Stimulated activated CD4-positive, alpha-beta T cell treated with anti-CD3 and anti-CD28 coated beads, Interleukin-1b, Interleukin-23, amount 100 ng/mL, for 4 hours (primary cell): ENCODE measurements at regions not wholly inside any gene's neighbourhood (a gene's known extent, or its start where the extent isn't known, plus 50 kb on each side); places are given as distances from the start of the nearest gene placed in this dataset.

Experiments used
- DNase-seq, 2 donors: peaks; one replicate each; pipeline ENCODE4 v3.0.0-alpha.2; 2020; ENCODE audit warnings: low read depth in 2 of 2

DNA sequence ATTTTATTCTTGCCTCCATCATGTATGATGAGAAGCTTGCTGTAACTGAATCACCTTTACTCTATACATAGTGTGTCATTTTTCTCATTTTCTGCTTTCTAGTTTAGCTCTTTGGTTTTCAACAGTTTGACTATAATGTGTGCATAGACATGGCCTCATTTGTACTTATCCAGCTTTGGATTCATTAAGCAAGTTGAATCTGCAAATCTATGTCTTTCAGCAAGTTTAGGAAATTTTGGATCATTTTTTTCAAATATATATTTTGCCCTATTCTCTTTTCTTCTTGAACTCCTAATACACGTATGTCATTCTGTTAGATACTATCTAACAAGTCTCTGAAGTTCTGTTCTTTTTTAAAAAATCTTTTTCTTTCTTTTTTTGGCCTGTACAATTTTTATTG, 57.8 kb downstream of the PRLHR start:
- DNase-seq = no peak

DNA sequence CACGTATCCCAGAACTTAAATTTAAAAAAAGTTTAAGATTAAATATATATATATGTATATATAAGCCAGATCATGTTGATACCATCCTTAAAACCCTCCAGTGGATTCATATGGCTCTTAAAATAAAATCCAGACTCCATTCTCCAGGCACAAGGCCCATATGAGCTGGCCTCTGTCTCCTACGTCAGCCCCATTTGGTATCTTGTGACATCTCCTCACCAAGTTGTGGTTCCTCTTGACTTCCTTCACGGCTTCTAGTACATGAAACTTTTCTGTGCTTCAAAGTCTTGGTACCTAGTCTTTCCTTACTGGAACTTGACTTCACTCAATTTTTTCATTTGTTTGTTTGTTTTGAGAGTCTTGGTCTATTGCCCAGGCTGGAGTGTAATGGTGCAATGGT, 61.3 kb downstream of the PRLHR start:
- DNase-seq = no peak

DNA sequence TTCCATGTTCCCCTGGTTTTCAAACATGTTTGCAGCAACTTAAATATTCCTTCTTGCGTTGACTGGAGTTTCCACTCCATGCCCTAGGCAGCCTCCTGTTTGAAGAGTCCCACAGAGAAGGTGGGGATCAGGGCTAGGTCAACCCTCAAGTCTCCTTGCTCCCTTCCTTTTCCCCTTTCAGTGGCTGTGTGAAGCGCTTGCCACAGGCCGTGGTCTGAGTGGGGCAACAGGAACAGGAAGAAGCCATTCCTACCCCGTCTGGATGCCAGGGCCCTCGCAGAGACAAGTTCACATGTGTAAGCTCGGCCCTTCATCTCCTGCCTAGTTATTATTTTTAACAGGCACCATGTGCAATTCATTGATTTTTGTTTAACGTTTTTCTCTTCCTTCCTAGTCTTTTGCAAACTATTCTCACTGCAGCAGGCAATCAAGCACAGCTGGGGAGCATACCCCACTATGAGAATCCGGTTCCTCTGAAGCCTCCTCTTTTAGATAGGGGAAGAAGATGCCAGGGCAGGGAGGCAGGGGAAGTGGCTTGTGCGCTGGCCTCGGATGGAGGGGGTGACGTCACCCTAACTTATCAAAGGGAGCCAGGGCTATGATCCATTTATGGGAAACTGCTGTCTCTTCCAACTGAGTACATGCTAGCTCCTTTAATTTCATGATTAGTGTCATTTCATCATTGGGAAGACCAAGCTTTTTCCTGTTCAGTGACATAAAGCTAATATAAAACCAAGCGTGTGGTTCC, 64.2 kb downstream of the PRLHR start:
- no peak for DNase-seq

DNA sequence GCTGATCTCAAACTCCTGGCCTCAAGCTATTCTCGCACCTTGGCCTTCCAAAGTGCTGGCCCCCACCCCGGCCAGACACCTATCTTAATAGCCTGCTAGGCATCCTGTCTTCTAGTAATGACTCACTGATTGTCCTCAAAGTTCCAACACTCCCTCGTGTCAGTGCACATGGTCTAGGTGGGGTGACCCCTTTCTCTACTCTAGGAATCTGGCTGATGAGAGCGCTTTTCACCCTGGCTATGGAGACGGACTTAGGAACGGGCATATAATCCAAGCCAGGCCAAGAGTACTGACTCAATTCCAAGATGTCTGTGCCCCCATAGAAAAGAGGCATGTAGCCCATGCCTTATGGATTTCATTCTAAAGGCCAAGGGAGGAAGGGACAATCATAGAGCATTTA, 67.0 kb downstream of the PRLHR start:
- DNase-seq = no peak

DNA sequence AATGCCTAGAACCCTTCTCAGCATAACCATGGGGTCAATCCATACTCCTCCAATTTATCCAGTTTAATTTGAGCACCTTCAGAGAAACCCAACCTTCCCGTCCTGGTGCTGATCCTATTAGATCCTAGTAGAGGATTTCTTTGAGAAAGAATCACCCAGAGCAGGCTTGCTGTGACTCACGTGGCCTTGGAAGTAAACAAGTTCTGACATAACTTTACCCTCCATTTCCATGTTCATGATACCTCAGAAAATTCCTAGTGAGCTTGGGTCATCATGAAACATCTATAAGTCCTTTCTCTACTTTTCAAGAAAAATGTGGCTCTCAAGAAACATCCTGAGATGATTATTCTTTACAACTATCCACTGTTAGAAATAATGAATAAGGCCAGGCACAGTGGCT, 71.7 kb downstream of the PRLHR start:
- DNase-seq = no peak

DNA sequence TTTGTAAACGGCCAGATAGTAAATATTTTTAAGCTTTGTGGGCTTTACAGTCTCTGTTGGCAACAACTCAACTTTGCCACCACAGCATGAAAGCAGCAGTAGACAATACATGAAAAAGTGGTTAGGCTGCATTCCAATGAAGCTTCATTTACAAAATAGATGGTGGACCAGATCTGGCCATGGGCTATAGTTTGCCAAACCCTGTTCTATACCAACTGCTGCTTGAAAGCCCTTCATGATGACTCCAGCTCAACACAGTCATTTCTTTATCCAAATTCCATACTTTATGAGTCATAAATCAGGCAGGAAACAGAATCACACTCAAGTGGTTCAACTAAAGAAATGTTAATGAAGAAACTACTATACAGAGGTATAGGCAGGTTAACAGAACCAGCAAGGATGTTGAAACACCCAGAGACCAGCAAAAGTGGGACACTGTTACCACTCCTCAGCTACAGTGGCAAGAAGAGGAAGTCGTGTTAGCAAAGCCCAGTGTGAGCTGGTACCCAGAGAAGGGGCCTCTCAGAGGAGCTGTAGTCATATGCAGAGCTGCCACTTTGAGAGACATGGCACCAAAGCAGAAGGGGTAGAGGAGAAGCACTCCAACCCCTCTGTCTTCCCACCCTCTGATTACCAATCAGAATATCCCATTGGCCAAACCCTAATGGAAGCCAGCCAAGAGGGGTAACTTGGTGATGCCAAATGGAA, 72.5 kb downstream of the PRLHR start:
- no peak for DNase-seq

DNA sequence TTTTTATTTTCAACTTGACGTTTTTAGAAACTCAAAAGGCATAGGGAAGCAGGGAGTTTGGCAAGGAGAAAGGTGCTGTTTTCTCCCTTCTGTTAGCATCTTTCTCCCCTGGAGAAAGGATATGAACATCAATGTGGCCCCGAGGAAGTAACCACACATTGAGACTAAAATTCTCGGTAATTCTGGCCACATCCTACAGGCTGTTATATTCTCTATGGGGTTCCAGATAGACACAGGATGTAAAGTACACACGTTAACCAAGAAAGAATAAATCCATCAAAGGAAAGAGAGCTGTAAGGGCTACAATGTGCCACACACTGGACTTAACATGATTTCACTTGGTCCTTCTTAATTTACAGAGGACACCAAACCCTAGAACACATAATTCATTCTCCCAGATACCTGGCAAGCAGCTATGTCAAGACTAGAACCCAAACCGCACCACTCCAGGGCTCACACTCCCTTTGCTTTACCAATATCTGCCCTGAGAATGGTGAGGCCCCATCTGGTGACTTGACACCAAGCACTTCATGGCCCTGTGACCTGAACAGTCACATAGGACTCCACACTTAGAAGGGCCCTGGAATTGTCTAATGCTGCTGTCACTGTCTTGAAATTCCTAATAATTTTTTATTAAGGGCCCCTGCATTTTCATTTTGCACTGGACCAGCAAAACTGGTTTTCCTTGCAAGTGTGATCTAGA, 73.9 kb downstream of the PRLHR start:
- DNase-seq = no peak

DNA sequence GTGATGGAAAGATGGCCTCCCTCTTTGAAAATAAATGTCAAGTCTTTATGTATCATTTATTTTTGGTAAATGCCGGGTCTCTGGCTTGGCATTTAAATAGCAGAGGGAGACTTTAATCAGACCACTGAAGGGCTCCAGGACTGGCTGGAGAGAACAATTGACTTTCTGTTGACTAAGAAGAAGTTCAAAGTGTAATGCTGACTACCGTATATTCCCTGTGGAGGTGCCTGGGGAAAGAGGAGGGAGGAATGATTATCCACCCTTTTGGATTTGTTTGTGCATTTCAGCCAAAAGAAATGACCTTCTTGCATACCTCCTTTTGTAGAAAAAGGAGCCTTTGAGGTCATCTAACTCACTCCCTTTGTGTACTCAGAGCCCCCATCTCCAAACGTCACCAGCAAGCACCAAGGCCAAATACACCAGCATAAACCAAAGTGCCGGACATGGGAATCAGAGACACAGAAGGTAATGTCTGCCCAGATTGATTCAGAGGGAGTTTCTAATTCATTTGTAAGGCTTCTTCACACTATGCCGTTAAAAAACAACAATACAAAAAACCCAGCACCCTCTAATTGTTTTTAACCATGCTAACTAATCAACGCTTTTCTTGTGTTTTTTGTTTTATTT, 75.2 kb downstream of the PRLHR start:
- no peak for DNase-seq

DNA sequence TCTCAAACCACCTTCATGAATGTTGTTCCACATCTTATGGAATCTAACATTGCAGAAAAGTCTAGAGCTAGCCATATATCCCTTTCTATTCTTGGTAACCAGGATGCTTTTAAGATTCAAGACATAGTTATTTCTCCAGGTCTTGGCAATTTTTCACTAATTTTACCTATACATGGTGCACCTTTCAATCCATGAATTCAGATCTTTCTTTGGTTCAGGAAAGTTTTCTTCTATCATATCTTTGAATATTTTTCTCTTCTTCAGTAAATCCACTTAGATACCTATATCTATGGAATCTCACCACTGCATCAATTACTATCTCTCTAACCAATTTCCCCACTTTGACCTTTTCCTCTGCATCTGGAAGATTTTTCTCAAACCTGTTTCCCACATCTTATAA, 77.4 kb downstream of the PRLHR start:
- no peak for DNase-seq

DNA sequence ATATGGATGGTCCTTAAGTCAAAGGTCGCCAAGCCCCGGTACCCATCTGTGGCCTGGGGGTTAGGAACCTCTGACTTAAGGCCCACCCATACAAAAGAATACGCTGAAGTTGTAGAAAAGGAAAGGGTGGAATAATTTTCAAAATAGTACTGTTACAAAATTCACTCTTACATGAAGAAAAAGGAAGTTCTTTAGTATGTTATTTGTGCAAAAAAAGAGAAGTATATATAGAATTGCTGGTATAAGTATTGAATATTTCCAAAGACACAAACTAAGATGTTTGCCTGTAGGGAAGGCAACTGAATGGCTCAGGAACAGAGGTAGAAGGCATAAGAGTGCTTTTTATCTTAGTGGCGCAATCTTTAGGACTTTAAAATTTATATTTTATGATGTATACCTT, 78.7 kb downstream of the PRLHR start:
- no peak for DNase-seq

DNA sequence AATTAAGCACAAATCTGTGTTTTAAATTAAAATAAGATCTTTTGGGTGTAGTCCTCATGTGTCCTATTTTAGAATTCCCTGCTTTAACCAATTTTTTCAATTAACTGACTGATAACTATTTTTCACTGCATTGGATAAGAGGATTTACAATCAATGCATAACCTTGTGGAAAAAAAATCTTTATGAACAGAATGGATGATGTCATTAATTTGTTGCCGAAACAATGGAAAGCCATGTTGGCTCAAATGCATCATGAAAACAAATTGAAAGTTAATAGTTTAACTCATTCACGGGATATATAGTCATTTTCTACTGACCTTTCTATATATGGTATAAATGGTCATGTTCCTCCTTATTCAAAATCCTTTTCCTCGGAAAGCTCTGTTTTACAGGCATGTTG, 82.3 kb downstream of the PRLHR start:
- DNase-seq = no peak

DNA sequence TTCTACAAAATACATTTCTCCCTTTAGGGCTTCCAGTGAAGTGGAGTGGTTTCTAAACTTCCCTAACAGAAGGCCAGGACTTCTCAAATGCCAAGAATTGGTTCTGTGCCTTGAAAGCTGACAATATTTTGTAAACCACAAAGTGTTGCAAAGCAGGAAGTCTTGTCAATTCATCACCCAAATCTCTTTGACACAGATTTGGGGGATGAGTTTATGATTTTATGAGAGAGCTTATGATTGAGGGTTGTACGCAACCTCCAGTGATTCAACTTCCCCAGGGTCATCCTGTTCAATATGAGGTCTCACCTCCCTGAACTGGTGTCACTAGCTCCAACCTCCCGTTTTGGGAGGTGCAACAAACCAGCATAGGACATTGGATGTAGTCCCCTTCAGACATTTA, 83.7 kb downstream of the PRLHR start:
- no peak for DNase-seq

DNA sequence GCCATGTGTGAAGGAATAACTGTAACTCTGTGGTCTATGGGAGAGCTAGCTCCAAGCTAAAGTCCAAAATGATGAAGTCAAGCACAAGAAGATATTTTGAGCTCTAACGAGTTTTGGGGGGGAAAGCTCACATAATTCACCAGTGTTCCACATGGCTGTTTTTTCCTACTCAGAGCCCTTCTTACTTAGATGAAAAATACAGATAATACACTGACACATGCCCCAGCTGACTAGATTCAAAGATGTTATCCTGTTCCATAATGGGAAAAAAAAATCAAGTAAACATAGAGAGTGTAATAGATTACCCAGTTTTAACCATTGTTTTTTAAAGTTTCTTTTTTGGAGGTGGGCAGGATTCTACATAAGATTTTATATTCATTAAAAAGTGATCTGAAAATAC, 86.6 kb downstream of the PRLHR start:
- no peak for DNase-seq

DNA sequence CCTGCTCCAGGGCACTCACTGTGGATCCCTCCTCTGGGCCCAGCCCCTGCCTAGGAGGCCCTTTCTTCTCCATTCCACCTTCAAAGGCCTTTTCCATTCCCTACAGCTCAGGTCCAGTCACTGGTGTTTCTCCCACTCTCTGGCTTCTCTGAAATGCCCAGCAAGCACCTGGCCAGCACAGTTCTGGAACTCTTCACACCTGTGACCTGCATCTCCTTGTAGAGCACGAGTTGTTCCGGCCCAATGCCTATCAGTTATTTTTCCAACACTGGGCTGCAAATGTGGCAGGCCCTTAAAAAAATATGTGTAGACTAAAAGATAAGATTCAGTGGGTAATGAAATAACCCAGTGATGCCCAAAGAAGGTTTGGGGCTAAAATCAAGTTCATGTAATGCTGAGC, 87.1 kb downstream of the PRLHR start:
- DNase-seq = no peak

DNA sequence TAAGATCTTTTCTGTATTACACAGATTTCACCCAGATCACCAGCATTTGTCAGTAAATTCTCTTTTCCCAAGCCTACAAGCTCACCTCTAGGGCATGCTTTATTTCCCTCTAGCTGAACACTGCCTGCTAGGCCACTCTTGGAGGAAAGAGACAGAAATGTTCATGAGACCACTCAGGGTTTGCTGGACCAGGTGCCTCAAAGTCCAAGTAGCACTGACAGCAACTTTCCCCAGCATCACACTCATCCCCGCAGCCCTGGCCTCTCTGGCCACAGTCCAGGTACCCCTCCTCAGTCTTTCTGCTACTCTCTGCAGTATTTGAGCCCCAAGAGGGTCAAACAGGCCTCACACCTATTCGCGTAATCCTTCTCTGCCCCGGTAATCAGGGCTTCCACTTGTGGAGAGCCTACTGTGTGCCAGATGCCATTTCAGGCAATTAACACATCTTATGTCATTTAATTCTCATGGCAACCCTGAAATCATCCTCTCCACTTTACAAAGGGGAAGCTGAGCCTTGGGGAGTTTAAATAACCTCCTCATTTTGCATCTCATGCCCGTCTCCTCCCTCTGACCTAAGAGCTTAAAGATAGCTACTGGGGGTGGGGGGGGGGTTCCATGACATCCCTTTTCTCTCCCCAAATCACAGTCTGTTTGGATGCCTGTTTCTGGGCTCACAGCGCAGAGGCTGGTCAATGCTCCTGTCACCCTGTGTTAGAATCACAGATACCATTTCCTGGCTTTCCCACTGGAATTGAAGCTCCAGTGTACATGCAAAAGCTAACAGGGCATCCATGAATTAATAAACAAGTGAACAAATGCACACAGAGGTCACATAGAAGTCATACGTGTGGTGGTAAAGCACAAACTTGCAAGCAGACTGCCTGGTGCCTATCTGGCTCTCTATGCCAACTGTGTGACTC, 88.5 kb downstream of the PRLHR start:
- DNase-seq = no peak

DNA sequence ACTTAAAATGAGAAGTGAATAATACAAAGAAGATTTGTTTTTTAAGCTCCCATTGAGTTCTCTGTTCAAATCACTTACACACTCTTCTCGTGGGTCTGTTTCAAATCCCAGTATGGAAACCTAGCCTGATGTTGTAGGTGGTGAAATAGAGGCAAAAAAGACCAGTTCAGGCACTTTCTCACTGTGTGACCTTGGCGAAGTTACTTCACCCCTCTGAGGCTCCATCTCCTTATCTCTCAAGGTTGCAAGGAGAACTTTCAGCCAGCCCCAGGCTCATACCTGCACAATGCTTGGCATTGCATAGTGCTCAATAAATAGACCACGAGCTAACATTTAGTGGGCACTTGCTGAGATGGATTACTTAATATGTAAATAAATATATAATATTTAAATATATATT, 90.1 kb downstream of the PRLHR start:
- DNase-seq = no peak

DNA sequence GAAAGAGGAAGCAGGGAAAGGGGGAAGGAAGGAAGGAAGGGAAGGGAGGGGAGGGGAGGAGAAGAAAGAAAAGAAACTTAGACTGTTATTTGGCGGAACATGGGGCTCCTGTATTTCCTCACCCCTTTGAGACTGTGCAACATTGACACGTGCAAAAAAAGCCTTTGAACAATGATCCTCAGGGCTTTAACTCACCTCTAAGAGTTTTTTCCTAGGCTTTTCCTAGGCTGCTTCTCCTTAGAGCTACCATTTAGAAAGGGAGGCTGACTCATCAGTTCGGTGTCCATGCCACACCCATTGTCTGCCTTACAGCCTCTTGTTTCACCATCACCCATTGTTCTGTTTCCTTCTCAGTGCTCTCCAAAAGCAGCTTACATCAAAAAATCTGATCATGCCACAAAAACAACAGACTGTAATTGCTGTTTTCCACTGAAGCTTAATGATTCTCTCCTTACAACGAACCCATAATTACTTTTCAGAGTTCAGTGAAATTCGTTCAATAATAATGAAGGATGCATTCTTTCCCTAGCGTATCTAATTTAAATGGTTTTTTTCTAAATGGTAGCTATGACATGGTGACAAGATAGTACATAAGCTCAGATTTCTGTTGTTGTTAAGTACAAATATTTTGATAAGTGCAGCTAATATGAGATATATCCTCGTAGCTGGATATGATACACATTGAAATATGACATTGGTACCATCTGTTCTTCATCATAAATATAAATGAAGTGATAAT, 90.8 kb downstream of the PRLHR start:
- no peak for DNase-seq

DNA sequence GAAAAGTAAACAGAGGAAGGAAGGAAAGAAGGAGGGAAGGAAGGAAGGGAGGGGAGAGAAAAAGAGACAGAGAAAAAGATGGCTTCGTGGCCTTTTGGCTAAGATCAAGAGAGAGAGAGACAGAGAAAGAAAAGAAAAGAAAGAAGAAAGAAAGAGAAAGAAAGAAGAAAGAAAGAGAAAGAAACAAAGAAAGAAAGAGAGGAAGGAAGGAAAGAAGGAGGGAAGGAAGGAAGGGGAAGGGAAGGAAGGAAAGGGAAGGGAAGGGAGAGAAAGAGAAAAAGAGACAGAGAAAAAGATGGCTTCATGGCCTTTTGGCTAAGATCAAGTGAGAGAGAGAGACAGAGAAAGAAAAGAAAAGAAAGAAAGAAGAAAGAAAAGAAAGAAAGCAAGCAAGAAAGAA, 91.4 kb downstream of the PRLHR start:
- no peak for DNase-seq

DNA sequence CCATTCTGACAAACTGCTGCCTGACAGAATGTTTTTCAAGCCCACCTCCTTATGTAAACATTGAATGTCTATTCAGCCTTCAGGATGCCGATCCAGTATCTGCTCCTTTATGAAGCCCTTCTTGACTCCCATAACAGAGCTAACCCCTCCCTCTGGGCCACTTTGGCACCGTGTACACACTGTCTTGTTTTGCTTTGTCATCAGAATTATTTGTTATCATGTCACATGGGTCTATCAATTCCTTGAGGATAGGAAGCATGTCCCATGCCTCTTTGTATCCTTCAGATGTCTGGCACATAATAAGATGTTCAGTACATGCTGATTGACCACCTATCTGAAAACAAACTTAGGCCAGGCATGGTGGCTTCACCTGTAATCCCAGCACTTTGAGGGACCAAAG, 92.3 kb downstream of the PRLHR start:
- DNase-seq = no peak

DNA sequence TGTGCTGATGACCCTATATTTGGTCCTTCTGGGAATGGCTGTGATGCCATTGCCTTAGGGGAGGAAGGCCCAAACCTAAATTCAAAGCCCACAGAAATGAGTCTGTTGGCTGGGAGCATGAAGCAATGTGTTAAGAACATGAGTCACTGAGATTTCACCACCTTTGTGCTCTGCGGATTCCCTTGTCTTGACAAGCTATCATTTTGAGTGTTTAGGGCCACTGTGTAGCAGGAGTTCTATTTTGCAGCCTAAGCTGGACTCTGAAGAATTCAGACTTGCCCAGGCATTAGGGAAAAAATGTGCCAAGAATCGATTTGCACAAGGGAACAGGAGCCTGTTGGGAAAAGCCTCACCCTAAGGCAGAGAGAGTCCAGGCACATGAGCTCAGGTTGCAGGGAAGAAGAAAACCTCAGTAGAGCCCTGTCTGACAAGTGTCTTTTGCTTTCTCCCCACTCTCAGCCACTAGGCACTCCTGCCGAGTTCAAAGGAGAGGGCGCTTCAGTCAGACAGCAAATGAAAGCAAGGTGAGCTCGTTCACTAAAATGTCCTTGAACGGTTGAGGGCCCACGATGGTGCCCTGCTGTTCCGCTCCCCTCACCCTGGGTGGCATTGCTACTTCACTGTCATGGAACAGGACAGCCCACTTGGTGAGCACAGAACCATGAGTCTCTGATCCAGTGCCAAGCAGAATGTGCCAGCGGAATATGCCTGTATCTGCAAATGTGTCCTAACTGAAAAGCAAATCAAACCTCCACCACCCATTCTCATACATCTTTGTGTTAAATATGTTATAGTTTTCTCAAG, 93.6 kb downstream of the PRLHR start:
- no peak for DNase-seq
